Gastroesophageal sphincter (tissue), 3 donors: ENCODE measurements at regions not wholly inside any gene's neighbourhood (a gene's known extent, or its start where the extent isn't known, plus 50 kb on each side); places are given as distances from the start of the nearest gene placed in this dataset.
"Not testable (repeated sequence)": the region's sequence is repeated elsewhere in the genome, so short reads cannot be mapped to it uniquely, and the experiment has no call there.

ENCODE experiments used
- EP300 ChIP-seq: sonication (generic); formaldehyde crosslinking; IDR thresholded peaks from one replicate; pipeline ENCODE4 v1.6.1; 2017; ENCODE audit warnings: antibody characterized with exemption, mild to moderate bottlenecking
- POLR2A ChIP-seq, 2 donors: fragments of 450-650 bp; IDR thresholded peaks; one replicate each; pipeline ENCODE4 v1.6.1; 2017; ENCODE audit warnings: antibody characterized with exemption in 2 of 2, mild to moderate bottlenecking in 2 of 2, moderate library complexity in 1 of 2
- POLR2AphosphoS5 ChIP-seq: sonication (generic); formaldehyde crosslinking; IDR thresholded peaks from one replicate; pipeline ENCODE4 v1.6.1; 2017; ENCODE audit warnings: antibody characterized with exemption
- TF ChIP-seq, protein P1 (sequence below), 4 experiments: fragments of 200-600 bp in 2 of 4; fragments of 450-650 bp in 2 of 4; sonication (generic) in 1 of 4; IDR thresholded peaks; one replicate each; pipeline ENCODE4 v1.5.1; 2017 to 2019; ENCODE audit warnings: antibody characterized with exemption in 4 of 4, mild to moderate bottlenecking in 2 of 4, moderate library complexity in 2 of 4

DNA sequence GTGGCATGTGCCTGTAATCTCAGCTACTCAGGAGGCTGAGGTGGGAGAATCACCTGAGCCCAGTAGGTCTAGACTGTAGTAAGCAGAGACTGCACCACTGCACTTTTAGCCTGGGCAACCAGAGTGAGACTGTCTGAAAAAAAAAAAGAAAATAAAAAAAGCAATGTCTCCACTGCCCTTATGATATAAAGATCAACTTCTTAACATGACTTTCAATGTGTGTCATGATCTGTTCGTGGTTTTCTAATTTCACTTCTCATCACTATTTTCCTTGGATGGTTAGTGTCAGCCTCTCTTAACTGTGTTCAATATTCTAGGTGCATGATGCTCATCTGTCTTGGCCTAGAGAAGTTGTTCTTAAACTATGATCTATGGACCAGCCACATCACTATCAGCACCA is 67.3 kb downstream of the RNU2-63P start:
- TF ChIP-seq POLR2AphosphoS5; POLR2A (IDR thresholded peaks at IDR 0.05); EP300: not testable (repeated sequence)
- TF ChIP-seq, protein P1, sequence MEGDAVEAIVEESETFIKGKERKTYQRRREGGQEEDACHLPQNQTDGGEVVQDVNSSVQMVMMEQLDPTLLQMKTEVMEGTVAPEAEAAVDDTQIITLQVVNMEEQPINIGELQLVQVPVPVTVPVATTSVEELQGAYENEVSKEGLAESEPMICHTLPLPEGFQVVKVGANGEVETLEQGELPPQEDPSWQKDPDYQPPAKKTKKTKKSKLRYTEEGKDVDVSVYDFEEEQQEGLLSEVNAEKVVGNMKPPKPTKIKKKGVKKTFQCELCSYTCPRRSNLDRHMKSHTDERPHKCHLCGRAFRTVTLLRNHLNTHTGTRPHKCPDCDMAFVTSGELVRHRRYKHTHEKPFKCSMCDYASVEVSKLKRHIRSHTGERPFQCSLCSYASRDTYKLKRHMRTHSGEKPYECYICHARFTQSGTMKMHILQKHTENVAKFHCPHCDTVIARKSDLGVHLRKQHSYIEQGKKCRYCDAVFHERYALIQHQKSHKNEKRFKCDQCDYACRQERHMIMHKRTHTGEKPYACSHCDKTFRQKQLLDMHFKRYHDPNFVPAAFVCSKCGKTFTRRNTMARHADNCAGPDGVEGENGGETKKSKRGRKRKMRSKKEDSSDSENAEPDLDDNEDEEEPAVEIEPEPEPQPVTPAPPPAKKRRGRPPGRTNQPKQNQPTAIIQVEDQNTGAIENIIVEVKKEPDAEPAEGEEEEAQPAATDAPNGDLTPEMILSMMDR (IDR thresholded peaks at IDR 0.05) = not testable (repeated sequence)
